ENCODE measurements at regions not wholly inside any gene's neighbourhood (a gene's known extent, or its start where the extent isn't known, plus 50 kb on each side); places are given as distances from the start of the nearest gene placed in this dataset.
A peak's percentile ranks its signal among the peaks of the same experiment; 100 is the strongest.

- no peak overlapping the region for H3K27ac ChIP-seq
Measured at GRCh38 chr2:239883326-239884050, 141.7 kb downstream of the NDUFA10 start.

GRCh38 chr2:239882781-239883180, 142.4 kb downstream of the NDUFA10 start:
- H3K27ac ChIP-seq, result no peak overlapping the region
- TF ChIP-seq CTCF (IDR thresholded peaks at IDR 0.05), result no peak
- TF ChIP-seq ZFX (IDR thresholded peaks at IDR 0.05; ENCODE audit: borderline replicate concordance), result no peak

More at GRCh38 chr2:239883326-239884050, 141.7 kb downstream of the NDUFA10 start:
- TF ChIP-seq CTCF (IDR thresholded peaks at IDR 0.05) (no peak), ZFX (IDR thresholded peaks at IDR 0.05; ENCODE audit: borderline replicate concordance) (no peak)

GRCh38 chr2:239882331-239882732, 142.8 kb downstream of the NDUFA10 start:
- TF ChIP-seq CTCF (IDR thresholded peaks at IDR 0.05), result peak; percentile 78
- TF ChIP-seq ZFX (IDR thresholded peaks at IDR 0.05; ENCODE audit: borderline replicate concordance), result no peak
- H3K27ac ChIP-seq, result no peak overlapping the region

- H3K27ac ChIP-seq, result no peak overlapping the region
- TF ChIP-seq CTCF (IDR thresholded peaks at IDR 0.05), result no peak
Measured at GRCh38 chr2:239881561-239882320, 143.4 kb downstream of the NDUFA10 start.

- H3K27ac ChIP-seq, result no peak overlapping the region
- TF ChIP-seq CTCF (IDR thresholded peaks at IDR 0.05) (no peak), ZFX (IDR thresholded peaks at IDR 0.05; ENCODE audit: borderline replicate concordance) (no peak)
Measured at GRCh38 chr2:239881031-239881471, 144.1 kb downstream of the NDUFA10 start.

- TF ChIP-seq ZFX (IDR thresholded peaks at IDR 0.05; ENCODE audit: borderline replicate concordance) (no peak), CTCF (IDR thresholded peaks at IDR 0.05) (no peak)
- H3K27ac ChIP-seq, result no peak overlapping the region
Measured at GRCh38 chr2:239880396-239880795, 144.7 kb downstream of the NDUFA10 start.

All from 22Rv1 (cell line).